Left cardiac atrium (tissue), 4 donors: ENCODE measurements at regions not wholly inside any gene's neighbourhood (a gene's known extent, or its start where the extent isn't known, plus 50 kb on each side); places are given as distances from the start of the nearest gene placed in this dataset.

Experiments used
- ATAC-seq, 2 donors: fragments of 200-7000 bp; cut with Tn5 transposase; one replicate each; pipeline ENCODE4 v1.9.1; 2020; ENCODE audit warnings: mild to moderate bottlenecking in 2 of 2, moderate library complexity in 2 of 2
- DNase-seq: peaks from one replicate; pipeline ENCODE4 v3.0.0-alpha.2; 2020
- intact Hi-C, 2 donors: fragments of 100-400 bp; cut with DNase I; formaldehyde crosslinking; loops; one replicate each; pipeline versions ENCODE4 v1.14.1 to v1.15.1; 2022 to 2023
- donor health status: DM: no; HTN: yes; CAD: no.
- donor health status: DM: no; HTN: yes; CAD: no; lungs with severe emphysema.
- donor health status: DM: yes; HTN: yes; CAD: no.
- donor health status: Dilated cardiomyopathy.

DNA sequence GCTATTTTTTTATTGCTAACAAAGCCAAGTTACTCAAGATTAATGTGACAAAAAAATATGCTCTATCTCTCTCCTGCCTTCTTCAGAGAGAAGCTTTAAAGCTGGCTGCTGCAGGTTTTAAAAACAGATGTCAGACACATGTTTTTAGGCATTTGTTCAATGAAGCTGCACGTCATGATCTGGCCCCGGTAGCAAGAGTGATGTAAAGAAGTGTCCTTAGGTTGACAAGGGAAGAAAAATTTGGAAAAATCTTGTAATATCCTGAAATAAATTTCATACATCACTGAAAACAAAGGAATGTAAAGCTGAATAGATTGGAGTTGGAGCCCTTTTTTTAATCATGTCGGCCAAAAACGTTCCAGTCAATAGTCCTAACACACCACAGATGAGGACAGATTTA lies 531.4 kb upstream of the NBEA start:
- no peak for ATAC-seq
- intact Hi-C loops, result no loop called here

DNA sequence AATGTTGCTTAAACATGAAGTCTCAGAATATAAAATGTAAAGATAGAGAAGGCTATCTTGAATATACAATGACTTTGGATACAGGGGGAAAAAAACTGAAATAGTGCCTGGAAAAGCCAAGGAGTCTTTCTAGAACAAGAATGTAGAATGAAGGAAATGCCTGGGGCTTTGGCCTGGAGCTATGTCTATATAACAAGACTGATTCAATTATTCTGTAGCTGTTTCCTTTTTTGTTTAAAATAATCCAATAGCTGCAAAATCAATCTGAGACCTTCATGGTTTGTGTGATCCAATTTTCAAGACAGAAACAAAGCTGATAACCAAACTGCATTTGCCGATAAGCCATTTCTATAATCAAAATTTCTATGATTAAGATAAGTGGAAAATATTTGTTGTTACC lies 530.9 kb upstream of the NBEA start:
- intact Hi-C loops, result no loop called here
- ATAC-seq (no peak), DNase-seq (no peak)

More for the DNA sequence above, 531.4 kb upstream of the NBEA start:
- DNase-seq, result no peak

DNA sequence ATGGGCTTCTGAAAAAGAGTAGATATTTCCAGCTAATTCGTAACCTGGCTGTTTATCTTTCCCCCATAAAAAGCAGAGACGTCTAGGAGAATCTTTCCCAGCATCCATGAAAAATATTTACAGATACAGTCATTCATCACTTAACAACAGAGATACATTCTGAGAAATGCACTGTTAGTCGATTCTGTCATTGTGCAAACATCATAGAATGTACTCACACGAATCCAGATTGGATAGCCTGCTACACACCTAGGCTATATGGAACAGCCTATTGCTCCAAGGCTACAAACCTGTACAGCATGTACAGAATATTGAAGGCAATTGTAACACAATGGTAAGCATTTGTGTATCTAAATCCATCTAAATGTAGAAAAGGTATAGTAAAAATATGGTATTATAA lies 530.2 kb upstream of the NBEA start:
- DNase-seq, result no peak
- ATAC-seq, result no peak
- intact Hi-C loops, result no loop called here

DNA sequence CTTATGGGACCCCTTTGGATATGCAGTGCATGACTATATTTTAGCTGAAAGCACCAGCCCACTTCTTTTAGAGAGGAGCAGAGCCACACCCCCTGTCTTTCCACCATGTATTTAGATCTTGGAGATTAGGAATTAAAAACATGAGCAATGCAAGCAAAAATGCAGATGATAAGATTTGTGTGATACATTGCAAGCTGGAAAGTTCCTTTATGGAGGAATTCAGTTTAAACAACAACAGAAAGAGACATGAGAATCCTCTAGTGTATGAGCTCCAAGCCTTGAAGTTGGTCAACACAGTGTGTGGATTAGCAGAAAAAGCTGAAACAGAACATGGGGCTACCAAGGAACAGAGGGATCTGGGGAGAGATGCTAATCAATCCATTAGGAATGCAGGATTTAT lies 529.8 kb upstream of the NBEA start:
- intact Hi-C loops, result no loop called here
- ATAC-seq (no peak), DNase-seq (no peak)

DNA sequence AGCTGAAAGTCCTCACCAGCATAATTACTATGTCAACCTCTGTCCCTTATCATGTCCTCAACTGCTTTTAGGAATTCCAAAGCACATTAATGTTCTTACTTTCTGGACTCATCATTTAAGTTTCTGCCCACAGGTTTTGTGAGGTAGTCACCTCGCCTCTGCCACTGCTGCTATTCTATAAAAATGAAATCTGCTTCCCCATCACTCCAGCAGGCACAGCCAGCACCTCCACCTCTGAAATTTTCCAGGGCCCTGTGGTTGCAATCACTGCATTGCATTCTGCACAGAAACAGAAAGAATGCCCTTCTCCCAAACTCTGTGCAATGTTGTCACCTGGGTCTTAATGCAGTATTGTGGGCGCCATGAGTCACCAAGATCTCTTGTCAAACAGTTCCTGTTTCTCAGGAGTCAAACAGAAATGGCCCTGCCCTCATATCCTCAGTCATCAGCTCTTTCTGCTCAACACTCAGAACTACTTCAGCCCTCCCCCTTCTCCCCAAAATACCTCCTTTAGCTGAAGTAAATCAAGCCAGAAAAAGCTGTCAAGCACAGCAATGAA lies 529.2 kb upstream of the NBEA start:
- ATAC-seq, result no peak
- DNase-seq, result no peak
- intact Hi-C loops, result no loop called here

DNA sequence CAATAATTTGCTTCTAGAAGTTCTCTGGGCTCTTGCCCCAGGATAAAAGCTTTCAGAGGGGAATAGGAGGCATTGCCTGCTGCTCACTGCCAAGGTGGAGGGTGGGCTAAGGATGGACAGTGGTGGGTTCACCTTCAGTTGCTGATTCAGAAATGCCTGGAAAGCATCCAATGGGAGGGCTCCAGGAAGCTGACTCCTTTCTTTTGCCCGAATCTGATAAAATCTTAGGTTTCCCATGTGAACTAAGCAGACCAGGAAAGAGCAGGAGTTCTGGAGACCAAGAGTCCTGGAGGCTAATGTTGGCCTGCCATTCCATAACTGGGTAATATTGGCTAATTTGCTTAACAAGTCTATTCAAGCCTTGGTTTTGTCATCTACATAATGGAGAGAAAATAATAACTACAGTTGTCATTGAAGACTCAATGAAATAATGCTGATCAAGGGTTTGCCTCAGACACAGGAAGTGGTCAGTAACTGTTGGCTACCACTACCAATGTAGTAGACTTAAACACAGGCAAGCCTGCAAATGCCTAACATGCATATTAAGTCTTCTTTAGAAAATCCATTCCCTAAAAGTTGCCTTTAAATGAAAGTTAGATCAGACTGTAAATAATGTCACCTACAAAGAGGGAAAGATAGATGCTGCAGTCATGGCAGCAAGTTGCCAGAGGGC lies 528.4 kb upstream of the NBEA start:
- intact Hi-C loops, result no loop called here

DNA sequence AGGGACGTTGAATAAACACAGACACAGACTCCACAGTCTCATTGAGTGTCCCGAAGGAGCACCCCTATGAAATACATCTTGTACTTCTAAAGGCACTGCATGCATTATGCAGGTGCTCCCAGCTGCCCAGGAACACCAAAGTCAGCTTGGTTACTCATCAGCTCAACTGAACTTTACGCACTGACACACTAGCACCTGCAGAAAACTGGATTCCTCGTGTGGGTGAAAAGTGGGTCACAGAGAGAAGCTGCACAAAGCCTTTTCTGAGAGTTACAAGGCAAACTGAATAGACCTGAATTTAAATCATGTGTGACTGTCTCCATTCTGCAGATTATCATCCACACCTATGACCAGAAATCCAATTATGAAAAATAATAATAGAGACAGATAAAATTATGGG lies 527.5 kb upstream of the NBEA start:
- intact Hi-C loops, result no loop called here
- ATAC-seq (no peak), DNase-seq (no peak)

More for the DNA sequence above, 528.4 kb upstream of the NBEA start:
- ATAC-seq (no peak), DNase-seq (no peak)

DNA sequence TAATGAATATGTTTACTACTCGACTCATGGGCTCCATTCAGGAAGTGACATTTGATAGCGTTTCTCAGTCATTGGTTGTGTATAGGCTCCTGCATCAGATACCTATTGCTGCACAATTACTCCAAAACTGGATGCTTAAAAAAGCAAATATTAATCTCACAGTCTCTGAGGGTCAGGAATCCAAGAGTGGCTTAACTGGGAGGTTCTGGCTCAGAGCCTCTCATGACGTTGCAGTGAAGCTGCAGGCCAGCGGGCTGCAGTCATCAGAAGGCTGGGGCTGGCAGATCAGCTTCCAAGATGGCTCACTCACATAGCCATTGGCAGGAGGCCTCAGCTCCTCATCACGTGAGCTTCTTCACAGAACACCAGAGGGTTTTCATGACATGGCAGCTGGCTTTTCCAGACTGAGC lies 525.1 kb upstream of the NBEA start:
- intact Hi-C loops, result no loop called here
- DNase-seq, result peak; percentile 81
- ATAC-seq, result peak; percentile 86 to 94

DNA sequence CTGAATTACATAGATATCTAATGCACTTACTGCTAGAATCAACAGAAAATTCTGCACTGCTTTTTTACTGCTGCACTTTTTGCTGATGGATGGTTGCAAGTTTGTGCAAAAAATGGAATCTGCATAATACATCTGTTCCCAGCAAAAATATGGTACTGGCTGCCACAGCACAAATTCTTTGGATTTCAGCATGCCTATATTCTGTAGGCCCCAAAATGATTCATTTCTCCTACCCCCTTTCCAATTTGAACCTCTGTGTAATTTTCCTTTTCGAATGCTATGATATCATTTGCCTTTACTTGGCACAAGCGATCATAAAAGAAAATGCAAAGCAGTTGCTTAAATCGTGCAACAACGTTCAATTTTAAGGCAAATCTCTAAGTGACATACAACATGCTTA lies 524.2 kb upstream of the NBEA start:
- DNase-seq, result no peak
- no peak for ATAC-seq
- intact Hi-C loops, result no loop called here

DNA sequence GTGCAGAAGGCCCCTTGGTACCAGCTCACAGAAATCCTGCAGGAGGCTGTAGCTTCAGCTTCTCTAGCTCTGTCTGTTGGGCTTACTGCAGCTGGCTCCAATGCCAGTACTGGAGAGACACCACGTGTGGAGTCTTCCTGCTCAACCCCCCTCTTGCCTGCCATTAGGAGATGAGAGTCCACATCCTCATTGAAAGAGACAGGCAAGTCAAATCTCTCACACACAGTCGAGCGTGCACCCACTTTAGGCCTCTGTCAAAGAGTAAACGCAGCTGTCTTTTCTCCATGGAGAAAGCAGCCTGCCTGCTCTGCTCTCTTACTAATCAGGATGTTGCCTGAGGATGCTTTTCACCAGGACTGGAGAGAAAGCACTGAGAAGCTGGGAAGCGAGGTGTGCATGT lies 523.0 kb upstream of the NBEA start:
- DNase-seq (no peak), ATAC-seq (no peak)
- intact Hi-C loops, result no loop called here

DNA sequence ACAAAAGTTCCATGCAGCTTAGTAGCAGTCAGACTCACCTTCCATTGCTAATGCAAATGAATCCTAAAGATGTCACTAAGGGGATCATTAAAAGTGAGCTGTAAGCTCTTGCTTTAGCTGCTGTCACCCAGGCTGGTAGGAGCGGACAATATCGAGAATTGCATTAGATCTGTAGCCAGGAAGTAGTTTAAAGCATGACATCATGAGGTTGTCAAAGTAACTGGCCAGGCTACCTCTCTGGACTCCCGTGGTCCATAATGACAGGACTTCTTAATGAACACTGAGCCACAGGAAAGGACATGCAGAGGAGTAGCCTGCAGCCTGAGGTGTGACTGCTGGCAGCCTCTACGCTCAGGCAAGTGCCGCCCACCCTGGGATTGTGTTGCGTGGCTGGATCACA lies 522.3 kb upstream of the NBEA start:
- DNase-seq (no peak), ATAC-seq (no peak)
- intact Hi-C loops, result no loop called here

DNA sequence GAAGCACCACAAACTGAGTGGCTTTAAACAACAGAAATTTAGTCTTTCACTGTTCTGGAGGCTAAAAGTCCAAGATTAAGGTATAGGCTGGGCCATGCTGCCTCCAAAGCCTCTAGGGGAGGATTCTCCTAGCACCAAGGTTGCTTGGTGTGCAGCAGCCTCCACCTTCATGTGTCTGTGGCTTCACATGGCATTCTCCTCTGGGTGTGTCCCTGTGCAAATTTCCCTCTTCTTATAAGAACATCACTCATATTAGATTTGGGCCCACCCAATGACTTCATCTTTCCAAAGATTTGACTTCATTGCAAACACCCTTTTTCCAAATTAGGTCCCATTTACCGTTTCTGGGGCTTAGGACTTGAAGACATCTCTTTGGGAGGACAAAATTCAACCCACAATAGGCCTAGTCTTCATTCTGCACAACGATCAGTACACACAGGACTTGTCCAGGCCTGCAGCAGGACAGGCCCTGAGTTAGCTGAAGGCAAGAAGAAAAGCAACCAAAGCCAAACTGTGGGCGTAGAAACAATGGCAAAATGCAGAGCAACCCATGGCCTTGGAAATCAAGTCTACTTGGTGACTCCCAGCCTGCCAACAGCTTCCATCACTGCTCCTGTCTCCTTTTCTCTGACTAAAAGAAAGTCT lies 521.2 kb upstream of the NBEA start:
- ATAC-seq, result no peak
- intact Hi-C loops, result no loop called here
- no peak for DNase-seq

DNA sequence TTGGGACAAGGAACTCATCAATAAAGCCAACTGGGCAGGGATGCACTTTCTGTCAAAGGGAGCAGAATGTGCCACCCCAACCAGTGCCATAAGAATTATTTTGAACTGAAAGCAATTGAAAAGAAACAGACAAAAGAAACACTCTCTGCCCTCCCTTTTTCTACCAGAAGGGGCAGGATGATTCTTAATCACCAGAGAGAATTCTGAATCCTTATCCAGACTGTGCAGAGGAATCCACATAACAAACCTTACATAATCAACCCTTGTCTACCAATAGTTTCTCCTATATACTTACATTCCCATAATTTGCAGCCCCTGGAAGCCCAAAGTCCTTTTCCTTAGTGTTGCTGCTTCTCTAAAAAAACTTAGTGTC lies 520.7 kb upstream of the NBEA start:
- DNase-seq, result no peak
- ATAC-seq, result no peak
- intact Hi-C loops, result no loop called here

DNA sequence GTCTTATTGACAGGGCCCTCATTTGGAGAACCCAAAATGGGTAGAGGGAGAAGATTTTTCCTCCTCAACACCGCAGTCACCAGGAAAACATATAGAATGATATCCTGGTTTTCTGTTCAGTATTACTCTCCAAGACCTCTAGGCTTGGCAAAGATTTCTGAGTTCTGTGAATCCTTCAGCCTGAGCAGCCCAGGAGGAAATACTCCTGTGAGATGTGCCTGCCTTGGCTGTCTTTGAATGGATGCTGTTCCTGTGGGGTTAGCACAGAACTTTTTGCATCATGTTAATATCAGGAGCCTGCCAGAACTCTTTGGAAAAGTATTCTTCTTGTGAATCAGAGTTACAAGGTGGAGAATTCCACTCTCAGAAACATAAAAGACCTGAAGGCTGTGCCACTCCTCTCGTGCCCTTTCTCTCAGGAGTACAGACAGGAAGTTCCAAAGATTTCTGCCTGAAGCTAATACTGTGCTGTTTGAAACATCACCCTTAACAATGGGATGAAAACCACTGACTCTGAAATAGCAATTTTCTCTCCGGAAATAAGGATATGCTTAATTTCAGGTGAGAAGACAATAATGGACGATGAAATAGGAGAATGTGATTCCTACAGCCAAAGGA lies 520.1 kb upstream of the NBEA start:
- intact Hi-C loops, result no loop called here
- no peak for DNase-seq
- no peak for ATAC-seq

DNA sequence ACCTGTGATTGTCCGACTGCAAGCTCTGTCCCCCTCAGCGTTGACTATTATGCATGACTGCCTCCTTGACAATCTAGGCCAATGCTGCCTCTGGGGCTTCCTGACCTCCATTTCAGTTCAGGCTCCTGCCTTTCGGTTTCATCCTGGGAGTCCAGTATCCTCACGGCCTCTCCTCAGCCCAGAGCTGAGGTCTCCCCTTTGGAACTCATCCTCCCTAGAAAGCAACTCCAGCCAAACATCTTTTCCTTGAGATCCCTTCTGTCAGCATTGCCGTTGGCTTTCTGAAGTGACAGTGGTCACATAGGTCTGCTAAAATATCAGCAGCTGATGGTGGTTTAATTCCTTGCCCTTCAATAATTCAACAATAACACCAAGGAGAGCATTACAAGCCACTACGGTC lies 519.1 kb upstream of the NBEA start:
- ATAC-seq, result no peak
- no peak for DNase-seq
- intact Hi-C loops, result no loop called here

DNA sequence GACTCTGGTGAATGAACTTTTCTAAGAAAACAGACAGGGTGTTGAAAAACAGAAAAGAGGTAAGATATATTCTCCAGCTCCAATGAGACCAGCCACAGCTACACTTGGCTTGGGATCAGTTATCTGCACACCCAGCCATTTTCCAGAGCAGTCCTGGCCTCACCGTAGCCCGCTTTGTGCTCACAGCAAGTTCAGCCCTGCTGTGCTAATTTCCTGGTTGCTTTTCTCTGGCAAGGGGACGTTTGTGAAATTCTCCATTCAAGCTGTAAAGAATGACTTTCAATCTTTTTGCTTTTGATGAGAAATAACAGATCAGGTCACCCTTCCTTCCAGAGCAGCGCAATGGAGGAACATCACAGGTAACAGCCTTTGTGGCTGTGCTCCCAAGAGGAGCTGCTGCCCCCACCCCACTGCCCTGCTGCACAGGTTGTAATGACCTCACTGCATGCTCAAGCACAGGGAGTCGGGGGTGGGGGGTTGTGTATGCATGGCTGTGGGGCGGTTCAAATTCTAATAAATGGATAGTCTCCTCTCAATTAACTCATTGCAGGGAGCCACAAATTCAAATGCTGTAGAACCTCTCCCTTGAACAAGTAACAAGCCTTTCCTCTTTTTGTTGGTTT lies 516.6 kb upstream of the NBEA start:
- intact Hi-C loops, result no loop called here
- DNase-seq (no peak), ATAC-seq (no peak)

DNA sequence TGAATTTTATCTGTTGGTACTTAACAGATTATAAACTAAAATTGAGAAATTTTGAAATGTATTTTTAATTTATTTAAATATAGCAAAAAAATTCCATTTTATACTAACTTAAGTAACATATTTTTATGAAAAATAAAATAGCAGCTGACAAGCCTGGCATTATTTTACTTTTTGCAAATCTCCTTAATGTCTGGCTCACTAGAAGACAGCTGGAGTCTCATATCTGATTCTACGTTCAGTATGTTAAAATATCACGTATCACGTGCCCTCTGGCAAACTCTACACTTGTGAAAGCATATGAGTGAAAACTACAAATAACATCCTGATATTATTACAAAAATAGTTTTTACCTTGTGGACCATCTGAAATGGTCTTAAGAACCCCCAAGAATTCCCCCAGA lies 513.2 kb upstream of the NBEA start:
- intact Hi-C loops, result no loop called here
- ATAC-seq, result no peak
- DNase-seq, result no peak

DNA sequence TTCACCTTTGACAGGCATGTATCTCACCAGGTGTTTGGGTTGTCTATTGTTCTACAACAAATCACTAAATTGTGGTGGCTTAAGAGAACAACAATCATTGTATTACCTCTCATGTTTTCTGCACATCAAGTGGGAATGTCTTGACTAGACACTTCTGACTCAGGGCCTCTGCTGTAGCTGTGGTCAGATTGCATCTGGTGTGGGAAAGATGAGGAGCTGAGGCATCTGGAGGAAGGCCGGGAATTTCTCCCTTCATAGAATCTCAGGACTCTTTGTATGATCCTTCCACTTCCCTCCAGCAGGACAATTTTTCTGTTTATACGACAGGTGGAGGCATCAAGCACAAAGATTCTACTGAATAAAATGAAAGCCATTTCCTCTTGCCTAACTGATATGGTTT lies 511.8 kb upstream of the NBEA start:
- no peak for DNase-seq
- no peak for ATAC-seq
- intact Hi-C loops, result no loop called here

DNA sequence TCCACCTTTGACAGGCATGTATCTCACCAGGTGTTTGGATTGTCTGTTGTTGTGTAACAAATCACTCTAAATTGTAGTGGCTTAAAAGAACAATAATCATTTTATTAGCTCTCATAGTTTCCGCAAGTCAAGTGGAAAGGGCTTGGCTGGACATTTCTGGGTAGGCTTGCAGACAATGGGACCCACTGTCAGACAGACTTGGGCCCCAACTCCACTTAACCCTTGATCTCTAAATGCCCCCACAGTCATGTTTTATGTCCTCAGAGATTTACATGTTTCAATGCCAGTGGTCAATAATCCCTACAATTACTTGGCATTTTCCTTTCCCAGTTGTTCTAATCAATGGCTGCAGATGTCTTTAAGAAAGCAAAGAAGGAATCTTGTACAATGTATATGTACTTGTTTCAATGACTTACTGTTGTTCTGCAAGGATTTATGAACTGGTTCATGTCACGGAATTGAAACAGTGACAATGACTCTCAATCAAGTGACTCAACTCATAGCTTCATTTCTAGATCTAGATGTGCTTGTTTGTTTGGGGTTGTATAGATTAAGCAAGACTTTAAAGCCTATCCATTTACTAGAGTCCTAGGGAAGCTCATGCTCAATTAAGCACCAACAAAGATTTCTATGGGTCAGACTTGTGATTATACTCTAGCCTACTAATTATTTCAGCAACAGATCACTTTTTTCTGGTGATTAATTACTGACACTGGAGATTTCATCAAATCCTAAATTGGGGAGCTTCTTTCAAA lies 510.1 kb upstream of the NBEA start:
- DNase-seq (no peak), ATAC-seq (no peak)
- intact Hi-C loops, result no loop called here

DNA sequence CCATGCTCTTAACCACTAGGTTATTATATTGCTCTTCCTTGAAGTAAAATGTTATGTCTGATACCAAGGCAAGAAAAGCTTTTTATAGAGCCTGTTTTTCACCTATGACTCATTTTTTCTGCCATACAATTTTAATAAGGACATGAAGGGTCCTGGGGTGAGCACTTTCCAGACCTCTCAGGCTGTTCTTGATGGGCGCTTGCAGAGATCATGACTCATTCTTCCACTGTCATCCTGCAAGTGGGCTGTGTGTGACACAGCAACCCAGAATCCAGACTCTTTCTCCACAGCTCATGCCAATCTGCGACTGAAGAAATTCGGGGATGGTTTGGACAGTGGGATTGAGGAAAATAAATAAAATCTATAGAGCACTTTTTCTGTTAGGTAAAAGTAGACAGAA lies 506.7 kb upstream of the NBEA start:
- ATAC-seq (peak in 1 of 2 donors; percentile 62), DNase-seq (no peak)
- intact Hi-C loops, result no loop called here
